Stimulated activated CD8-positive, alpha-beta memory T cell treated with anti-CD3 and anti-CD28 coated beads, Interleukin-12 subunit alpha, Interleukin-12 subunit beta, amount 100 ng/mL, for 24 hours (primary cell): ENCODE measurements at regions not wholly inside any gene's neighbourhood (a gene's known extent, or its start where the extent isn't known, plus 50 kb on each side); places are given as distances from the start of the nearest gene placed in this dataset.
"Not testable (repeated sequence)": the region's sequence is repeated elsewhere in the genome, so short reads cannot be mapped to it uniquely, and the experiment has no call there.

Source experiments
- DNase-seq: peaks from one replicate; pipeline ENCODE4 v3.0.0-alpha.2; 2020; ENCODE audit errors: extremely low read depth

DNA sequence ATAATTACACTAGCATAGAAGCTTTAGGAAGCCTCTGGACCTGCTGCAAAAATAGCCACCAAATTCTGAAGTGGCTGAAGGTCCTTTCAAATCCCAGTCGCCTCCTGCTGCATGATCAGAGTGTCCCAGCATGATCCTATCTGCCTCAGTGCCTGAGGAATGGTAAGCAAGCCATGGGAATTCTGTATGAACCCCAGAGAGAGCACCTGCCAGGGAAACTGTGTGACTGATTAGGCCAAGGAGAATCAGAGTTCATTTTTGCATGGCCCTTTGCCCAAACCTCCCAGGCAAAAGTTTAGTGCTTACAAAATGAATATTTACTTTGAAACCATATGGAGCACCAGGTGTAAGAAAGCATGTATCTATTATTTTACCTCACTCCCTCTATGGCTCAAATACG, 221.4 kb downstream of the ARL4C start:
- no peak for DNase-seq

DNA sequence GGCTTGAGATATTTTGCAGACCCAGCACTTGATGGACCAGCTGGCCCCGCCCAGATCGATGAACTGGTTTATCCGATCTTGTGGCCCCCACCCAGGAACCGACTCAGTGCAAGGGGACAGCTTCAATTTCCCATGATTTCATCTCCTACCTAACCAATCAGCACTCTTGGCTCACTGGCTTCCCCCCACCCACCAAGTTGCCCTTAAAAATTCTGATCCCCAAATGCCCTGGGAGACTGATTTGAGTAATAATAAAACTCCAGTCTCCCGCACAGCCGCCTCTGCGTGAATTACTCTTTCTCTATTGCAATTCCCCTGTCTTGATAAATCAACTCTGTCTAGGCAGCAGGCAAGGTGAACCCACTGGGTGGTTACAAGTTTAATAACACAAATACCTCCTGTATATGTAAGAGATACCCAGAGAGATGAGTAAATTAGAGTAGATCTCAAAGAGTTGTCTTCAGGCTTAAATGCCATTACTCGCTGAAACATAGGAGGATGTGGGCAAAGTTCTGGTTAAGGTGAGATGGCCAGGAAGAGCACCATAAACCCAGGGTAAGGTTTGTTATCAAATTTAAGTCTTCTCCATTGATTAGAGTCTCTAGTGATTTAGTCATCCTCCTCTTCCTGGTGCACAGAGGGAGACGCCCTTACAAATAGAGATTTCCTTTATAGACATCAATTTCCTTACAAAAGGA, 222.8 kb downstream of the ARL4C start:
- no peak for DNase-seq

DNA sequence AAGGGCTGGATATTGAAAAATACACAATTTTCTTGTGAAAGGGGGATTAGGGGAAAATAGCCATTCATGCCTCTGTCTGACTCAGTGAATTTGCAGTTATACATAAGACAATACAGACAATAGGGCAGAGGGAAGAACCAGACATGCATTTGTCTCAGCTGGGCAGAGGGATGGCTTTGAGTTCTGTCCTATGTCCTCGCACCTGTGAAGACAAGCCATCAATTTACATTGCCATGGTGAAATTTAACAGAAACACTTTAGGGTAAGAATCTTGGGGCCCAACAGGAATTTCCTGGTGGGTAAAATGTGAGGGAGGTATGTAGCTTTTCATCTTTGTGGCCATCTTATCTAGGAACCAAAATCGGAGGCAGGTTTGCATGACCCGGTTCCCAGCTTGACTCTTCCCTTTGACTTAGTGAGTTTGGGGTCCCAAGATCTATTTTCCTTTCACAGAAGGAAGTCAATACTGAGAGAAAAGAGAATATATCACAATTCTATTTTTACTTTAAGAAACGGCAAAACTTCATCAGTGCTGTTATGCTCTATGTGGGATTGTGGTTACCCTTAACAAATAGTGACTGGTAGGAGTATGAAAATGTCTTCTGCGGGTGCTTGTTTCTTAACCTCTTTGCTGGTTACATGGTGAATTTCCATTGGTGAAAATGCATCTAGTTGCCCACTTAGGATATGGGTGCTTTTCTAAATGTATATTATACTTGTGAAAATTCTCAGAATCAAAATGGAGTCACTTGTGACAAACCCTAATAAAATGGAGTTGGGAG, 221.8 kb downstream of the SPP2 start:
- DNase-seq, result no peak

DNA sequence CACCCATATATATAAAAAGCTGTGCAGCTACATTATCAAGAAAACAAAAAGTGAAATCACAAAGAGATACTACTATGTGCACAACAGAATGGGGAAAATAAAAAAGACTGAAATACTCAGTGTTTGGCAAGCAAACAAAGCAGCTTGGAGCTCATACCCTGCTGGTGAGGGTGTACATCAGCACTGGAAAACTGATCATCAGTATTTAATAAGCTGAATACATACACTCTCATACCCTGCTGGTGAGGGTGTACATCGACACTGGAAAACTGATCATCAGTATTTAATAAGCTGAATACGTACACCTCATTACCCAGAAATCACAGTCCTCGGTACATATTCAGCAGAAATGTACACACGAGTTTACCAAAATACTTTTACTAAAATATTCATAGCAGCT, 220.8 kb downstream of the SPP2 start:
- DNase-seq, result no peak

DNA sequence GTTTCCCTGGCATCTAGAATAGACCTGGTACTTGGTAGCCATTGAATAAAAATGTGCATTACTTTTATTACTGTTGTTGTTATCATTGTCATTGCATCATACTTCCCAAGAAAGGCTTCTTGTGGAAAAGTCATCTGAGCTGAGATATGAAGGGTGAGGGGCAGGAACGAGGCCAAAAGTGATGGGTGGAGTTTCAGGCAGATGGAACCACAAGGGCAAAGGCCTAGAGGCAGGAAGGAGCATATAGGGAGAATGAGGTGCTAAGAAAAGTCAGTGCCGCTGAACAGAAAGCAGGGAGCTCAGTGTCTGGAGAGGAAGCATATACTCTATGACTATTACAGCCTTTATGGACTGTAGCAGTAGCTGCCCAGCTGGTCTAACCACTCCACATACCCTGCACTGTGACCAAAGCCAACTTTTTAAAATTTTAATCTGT, 219.3 kb downstream of the SPP2 start:
- no peak for DNase-seq

DNA sequence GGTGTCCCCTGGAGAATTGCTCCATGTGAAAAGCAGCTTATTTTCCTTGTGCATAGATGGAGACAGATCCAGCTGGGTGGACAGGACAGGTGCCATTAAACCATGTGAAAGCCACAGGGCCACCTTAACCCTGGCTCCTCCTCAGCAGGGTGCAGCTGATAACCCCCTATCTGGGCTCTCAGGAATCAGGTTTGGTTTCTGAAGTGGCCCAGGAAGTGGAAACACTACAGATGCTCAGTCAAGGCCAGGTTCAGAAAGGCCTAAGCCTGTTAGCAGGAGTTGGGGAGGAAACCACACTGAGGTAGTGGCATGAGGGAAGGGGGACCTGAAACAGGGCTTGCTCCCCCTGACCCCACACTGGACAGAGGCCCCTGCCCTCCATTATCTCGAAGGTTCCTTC, 217.0 kb downstream of the SPP2 start:
- DNase-seq, result no peak

DNA sequence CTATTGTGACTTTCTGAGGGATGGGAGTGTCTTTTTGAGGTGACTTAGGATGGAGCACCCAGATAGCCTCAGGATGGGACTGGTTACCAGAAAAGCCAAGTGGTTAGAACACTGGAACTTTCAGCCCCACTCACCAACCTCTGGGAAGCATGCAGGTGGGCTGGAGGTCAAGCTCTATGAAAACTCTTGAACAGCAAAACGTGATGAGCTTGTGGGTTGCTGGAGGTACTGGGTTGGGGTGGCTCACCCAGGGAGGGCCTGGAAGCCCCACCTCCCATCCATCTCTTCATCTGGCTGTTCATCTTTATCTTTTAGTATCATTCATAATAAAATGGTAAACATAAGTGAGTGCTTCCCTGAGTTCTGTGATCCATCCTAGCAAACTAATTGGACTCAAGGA, 216.4 kb downstream of the SPP2 start:
- no peak for DNase-seq

DNA sequence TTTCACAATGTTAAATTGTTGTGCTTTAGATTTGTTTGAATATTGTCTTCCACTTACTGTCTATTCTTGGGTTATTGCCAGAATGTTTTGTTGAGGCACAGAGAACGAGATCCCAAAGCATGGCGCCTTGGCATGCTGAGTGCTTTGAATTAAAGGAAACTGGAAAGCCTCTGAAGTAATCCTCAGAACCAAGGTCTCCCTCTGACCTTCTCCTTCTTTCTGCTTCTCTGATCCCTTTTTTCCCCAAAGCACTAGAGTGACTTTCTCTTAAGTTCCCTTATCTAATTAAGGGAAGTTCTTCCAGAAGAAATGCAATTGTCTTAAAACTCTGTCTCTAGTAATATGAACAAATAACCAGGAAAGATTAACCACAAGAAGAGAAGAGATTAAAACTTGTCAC, 214.7 kb downstream of the SPP2 start:
- no peak for DNase-seq

DNA sequence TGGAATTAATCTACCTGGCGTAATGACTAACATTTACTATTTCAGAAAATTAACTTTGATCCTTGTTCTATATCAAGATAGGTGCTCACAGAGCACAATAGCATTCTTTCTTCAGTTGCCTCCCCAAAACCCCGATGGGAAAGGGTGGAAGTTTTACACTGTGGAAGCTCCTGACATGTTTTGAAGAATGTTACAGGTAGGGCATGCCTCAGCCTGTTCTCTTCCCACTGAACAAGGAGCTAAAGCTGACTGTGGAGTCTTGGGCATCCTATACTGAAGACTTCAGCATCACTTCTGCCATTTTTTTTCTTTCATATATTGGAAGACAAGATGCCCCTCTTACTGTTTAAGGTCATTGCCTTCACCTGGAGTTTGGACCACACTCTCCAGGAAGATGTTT, 211.2 kb downstream of the SPP2 start:
- no peak for DNase-seq

DNA sequence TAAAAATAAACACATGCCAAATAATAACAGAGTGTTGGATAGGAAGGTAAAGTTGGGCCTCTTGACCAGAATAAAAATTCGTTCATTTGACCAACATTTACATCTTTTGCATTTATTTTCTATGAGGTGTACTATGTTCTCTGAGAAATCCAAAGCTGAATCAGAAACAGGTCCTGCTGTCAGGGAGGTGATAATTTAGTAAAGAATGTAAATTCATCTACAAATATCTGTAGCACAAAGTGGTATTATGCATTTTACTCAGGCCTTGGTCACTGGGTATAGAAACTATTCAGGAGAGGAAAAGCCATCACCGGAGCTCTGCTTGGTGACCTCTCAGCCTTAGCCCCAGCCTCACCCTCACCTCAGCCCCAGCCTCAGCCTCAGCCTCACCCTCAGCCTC, 208.9 kb downstream of the SPP2 start:
- DNase-seq, result no peak

DNA sequence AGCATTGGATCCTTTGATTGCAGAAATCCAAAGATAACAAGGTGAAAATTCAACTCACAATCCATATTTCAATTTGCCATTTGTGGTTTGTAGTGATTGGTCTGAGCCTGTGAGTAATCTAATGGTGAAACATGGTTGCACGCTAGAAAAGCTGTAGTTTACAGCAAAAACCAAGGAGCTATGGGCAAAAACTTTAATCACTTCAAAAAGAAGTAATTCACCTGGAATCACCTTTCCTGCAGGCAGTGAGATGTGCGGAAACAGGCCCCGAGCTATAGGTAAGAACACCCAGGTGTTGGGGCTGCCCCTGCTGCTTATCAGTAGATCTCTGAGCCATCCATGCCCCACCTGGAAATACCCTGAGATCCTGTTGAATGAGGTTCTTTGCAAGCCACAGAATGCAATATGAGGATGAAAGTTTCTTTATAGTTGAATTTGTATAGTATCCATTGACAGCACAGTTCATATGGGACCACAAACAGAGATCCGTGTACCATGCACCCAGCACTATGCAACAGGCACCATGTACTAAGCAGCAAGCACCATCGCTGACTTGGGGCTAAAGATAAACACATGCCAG, 208.2 kb downstream of the SPP2 start:
- DNase-seq, result no peak

DNA sequence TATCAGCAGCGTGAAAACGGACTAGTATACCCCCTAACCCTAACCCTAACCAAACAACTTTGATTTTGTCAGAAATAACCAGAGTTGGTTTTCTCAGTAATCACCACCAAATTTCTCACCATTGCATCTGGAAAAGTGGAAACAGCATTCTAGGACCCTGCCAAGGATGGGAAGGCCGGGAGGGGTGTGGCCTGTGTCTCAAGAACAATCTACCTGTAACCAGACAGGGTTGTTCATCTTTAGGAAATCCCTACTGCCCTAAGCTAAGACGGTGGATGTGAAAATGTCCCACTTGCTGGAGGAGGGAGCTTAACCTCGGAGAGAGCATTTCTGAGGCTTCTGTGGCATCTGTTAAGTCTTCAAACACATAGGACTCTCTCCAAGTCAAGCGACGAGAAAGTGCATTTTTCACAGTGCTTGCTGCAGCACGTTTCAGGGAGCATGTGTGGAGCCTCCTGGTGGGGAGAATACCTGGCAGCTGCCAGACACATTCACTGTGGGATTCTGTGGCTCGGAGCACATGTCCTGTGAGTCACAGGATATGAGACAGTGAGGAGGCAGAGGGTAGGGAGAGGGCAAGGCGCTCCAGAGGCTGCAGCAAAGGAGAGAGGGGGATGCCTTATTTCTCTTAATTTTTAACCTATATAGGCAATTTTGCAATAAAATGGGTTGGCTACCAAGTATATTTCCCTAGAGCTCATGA, 207.5 kb downstream of the SPP2 start:
- DNase-seq, result no peak

DNA sequence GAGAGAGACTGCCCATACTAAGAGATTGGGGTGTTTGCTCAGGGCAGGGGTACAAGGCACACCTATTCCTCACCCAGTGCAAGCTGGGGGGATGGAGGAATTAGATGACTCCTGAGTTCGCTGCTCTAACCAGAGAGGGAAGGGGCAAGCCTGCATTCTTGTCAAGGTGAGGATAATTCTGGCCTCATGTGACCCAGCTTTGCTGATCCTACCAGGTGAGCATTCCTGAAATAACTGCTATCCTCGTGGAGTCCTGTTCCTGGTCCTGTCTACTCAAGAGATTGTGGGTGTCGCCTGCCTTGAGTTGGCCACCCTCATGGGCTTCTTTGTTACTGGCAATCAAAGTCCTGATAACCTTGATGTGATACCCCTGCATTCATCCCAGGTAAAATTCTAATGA, 206.0 kb downstream of the SPP2 start:
- DNase-seq, result no peak

DNA sequence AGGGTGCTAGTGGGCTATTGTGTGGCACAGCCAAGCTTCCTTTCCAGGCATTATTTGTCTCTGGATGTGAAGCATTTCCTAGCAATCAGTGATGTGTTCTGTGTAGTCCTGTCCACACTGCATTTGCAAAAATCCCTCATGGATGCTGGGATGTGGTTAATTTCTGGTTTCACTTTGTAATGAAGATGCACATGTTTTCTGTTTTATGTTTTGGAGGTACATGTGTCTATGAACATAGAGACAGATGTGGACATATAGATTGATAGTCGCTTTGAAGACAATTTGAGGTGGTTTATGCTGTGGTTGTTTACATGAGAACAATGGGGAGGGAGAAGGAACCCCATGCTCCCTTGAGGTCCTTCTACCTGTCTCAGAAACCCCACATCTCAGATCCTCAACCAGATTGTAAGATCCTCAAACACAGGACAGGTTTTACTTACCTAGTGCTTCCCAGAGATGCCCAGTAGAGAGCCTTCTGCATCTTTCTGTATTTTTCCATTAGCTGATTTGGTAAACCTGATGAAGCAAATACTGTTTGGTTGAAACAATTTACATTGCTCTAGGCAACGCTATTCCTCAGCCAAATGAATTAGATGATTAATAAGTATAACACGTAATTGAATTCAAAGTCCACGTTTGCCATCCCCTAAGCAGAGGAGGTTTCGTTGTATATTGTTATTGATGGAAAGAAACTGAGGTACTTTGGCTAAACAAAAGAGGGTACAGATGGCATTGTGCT, 204.4 kb downstream of the SPP2 start:
- no peak for DNase-seq

DNA sequence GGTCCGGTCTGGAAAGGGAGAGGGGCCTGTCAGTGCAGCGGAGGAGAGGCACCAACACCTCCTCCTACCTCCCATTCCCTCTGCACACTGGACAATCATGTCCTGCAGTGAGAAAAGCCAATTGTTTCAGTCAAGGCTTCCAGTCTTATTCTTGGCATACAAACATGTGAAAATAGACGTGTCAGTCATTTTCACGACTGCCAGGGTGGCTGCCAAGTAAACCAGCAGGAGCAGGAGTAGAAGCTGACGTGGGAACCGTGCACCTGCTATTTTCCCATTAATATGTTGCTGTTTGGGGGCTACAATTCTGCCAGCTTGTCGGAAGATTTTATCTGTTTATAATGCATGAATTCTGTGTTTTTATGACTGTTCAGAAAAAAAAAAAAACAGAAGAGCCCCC, 202.3 kb downstream of the SPP2 start:
- no peak for DNase-seq

DNA sequence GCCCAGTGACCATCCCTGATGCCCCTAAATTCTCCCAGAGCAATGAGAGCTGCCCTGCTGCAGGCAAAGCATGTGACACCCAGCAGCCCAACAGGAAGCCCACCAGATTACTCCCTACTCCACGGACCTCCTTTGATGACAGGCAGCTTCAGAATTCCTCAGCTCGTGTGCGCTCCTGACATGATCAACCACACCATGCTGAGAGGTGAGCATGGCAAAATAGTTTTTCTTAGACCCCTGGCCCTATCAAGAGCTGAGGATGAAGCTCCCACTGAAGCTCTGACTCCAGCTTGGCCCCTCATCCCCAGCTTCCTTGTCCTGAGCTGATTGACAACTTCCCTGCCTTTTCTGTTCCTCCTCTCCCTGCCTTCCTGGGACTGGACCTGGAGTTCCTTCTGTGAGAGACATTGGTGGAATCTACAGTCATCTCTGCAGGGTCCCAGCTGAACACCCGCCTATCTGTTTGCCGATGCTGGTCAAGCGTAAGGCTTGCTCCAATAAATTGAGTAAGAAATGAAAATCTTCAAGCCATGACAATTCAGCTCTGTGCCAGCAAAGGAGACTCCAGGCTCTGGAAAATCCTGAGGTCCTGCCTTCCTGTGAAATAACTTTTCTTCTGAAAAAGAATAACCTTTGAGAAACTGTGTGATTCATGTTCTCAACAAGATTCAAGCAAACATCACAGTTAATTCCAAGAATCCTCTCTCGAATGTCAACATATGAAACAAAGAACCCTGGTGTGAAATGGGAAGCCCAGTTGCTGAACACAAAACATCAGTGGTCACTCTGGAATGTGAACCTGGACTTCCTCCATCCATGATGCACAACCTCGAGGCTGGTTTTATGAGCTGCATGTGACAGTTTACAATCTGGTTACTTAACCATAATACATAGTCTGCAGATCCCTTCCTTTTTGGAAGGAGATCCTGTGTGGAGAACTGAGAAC, 201.1 kb downstream of the SPP2 start:
- no peak for DNase-seq

DNA sequence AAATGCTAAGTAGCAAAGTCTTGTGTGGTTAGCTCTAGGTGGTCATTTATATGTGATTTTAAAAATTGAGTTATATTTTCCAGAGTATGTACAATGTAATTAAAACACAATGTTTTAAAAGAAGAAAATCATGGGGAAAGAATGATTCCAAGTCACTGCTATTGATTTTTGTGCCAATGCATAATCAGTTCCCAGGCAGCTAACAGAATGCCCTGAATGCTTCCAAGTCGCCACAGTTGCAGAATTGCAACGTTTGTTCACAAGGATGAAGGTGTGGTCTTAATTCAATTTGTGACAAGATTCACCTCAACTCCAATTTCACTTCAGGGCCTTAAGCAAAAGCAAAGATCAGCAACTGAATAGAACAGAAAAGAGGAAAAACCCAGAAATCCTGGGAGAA, 200.4 kb downstream of the SPP2 start:
- DNase-seq, result no peak

DNA sequence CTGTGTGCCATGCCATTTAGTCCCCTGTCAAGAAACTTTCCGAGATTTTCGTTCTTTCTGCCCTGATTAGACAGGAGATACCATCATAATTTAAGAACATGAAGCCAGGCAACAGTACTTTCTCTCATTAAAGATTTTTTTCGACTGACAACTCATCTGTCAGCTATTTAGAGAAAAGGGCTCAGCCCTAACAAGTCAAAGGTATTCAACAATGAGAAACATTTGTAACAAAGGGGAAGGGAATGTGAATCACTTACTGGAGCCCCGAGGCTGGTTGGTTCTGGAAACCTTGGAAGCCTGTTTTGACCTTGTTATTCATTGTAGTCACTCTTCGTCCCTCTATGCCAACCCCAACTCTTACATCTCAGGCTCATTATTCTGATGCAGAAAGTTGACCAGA, 199.4 kb downstream of the SPP2 start:
- DNase-seq, result no peak

DNA sequence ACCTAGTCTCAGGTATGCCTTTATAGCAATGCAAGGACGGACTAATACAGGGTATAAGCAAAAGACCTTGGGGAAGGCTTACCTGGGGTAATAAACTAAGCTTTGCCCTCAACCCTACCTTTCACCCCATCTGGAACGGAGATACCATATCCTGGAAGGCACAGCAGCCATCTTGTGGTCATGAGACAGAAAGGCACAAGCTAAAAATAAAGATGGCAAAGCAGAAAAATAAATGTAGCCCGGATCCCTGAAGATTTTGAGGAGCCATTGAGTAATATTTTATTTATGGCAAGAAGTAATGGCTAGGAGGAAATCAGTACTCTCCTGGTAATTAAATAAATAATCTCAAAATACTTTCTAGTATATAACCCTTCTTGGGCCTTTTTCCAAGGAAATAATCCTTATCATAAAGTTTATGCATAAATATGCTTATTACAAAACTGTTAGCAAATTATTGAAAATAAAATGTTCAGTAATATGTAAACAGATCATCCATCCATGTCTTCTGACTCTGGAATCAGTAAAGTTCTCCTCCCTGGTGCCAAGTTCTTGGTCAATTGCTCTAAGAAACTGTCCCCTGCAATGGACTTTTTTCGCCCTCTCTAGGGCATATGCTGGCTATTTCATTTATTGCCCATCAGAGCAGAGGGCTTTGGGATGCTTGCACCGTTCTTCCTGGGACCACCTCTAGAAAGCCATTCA, 198.7 kb downstream of the SPP2 start:
- DNase-seq, result no peak

DNA sequence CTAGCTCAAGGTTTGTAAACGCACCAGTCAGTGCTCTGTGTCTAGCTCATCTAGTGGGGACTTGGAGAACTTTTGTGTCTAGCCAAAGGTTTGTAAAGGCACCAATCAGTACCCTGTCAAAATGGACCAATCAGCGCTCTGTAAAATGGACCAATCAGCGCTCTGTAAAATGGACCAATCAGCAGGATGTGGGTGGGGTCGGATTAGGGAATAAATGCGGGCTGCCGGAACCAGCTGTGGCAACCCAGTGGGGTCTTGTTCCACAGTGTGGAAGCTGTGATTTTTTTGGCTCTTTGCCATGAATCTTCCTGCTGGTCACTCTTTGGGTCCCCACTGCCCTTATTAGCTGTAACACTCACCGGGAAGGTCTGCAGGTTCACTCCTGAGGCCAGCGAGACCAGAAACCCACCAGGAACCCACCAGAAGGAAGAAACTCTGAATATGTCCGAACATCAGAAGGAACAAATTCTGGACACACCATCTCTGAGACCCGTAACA, 197.8 kb downstream of the SPP2 start:
- not testable (repeated sequence) for DNase-seq
